ENCODE measurements at regions not wholly inside any gene's neighbourhood (a gene's known extent, or its start where the extent isn't known, plus 50 kb on each side); places are given as distances from the start of the nearest gene placed in this dataset.

DNA sequence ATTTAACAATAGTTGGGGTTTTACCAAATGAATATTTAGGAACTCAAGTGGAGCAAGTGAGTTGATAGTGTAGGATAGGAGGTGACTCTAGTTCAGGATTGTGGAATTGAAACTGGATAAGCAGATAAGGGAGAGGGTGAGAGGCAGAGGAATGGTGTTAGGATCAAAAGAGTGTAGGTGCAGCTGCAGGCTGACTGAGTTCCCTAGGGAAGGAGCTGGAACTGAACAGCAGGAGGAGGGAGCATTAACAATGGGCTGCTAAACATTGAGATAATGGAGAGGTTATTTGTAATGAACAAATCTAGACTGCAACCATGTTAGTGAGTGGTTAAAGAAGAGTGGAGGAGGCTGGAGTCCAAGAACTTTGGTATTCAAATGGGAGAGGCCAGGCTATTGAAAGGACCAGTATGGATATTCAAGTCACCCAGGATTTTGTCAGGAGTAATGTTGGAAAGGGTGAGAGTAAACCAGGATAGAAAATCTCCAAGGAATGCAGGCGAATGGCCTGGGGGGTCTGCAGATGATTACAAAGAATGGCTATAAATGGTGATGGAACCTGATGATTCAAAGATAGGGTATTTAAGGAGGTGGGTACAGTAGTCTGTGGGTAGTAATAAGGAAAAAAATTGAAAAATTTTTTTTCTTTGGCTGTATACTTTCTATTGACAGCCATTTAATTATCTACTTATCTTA, 497.1 kb upstream of the TENM3 start:
- no peak for DNase-seq (ENCODE audit: low read depth in 4 of 4, low spot score in 3 of 4)

GRCh38 chr4:181748581-181748980, 494.6 kb upstream of the TENM3 start:
- no peak for DNase-seq (ENCODE audit: low read depth in 4 of 4, low spot score in 3 of 4)

DNA sequence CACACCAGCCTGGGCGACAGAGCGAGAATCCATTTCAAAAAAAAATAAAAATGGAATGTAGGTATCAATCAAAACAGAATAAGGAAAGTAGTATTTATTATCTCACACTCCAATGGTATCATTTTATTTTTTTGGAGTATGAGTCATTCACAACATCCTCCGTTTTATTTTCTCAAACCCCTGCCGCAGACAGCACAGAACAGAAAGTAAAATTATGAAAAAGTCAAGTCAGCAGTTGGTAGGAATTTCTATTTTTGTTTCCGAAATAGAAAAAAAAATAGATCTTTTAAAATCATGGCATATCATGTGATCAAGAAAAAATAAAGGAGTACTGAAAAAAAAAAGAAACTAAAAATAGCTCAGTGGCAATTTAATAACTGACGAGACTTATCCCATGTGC, 490.7 kb upstream of the TENM3 start:
- no peak for DNase-seq (ENCODE audit: low read depth in 4 of 4, low spot score in 3 of 4)

DNA sequence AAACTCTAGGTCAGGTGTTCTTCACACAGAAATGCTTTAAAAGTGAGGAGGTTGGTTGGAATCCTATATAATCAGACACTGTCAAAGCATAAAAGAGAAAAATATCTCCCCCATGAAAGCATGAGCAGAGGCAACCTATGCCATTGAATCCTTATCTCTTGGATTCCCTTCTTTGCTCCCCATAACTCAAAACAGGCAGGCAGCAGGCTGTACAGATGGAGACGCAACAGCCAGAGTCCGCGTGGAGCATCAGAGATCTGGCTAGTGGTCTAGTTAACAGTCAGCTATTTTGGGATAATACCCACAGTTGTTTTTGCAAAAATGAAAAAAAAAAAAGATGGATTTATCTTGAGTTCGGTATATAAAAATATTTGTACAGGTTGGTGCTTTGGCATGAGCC, 490.0 kb upstream of the TENM3 start:
- no peak for DNase-seq (ENCODE audit: low read depth in 4 of 4, low spot score in 3 of 4)

DNA sequence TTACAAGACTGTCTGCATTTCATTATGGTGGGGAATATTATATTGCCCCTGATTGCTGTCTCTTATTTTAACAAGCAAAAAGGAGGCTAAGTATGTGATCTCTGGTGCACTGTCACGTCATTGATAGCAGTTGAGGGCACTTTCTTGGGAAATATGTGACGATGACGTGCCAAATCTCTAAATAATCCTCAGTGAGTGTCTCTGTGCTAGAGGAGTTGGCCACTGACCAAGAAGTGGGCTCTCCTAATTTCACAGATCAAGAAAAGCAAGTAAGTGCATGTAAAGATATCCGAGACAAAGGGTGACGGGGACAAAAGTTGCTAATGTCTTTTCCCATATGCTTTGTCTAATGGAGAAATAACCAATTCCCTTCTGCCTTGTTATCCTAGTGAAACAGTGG, 487.4 kb upstream of the TENM3 start:
- DNase-seq (ENCODE audit: low read depth in 4 of 4, low spot score in 3 of 4), result no peak

- DNase-seq (ENCODE audit: low read depth in 4 of 4, low spot score in 3 of 4), result no peak
Measured at GRCh38 chr4:181756451-181757095, 486.6 kb upstream of the TENM3 start.

DNA sequence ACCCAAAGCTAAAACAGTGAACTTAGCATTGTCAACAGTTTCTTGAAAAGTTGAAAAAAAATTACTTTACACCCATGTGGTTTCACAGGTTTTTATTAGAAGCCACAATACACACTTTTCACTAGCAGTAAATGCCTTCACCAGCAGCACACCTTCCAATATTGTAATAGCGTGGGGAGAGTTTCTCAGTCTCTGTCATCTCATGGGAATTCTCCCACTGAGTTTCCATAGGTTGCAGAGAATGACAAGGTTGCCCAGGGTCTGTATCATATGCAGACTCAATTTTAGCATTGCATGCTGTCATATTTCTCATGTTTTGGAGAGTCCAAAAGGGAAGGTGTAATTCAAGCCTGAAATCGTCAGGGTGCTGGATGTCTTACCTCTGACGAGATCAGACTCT, 486.1 kb upstream of the TENM3 start:
- no peak for DNase-seq (ENCODE audit: low read depth in 4 of 4, low spot score in 3 of 4)

GRCh38 chr4:181757910-181758660, 485.1 kb upstream of the TENM3 start:
- no peak for DNase-seq (ENCODE audit: low read depth in 4 of 4, low spot score in 3 of 4)

DNA sequence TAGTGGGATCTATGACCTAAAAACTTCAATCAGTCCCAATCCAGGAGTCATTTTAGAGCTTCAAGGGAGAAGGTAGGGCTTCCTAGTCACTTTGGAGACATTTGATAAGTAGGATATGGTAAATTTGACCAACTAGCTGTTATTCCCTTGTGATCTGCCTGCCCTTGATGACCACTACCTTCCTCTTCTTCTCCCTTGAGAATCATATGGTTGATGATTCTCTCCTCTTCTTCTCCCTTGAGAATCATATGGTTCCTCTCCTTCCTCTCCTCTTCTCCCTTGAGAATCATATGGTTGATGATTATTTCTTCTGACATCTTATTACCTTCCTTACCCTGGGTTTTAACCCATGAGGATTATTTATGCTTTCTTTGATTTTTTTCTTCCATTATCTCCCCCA, 482.6 kb upstream of the TENM3 start:
- no peak for DNase-seq (ENCODE audit: low read depth in 4 of 4, low spot score in 3 of 4)

DNA sequence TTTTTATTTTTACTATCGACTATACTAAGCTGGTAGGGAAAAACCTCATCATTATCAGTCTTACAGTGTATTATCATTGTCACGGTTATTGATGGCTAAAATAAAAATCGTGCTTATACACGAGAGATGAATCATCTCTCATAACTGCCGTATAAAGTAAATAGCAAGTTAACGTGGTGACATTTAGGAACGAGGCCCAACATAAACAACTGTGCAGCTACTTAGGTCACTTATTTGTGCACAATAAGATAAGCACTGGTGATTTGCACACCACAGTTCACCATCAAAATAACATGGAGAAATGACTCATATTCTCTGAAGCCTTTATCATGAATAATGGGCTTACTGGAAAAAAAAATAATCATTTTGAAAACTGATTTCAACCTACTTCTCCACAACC, 482.0 kb upstream of the TENM3 start:
- DNase-seq (ENCODE audit: low read depth in 4 of 4, low spot score in 3 of 4), result no peak

- DNase-seq (ENCODE audit: low read depth in 4 of 4, low spot score in 3 of 4), result no peak
Measured at GRCh38 chr4:181766061-181766548, 477.1 kb upstream of the TENM3 start.

GRCh38 chr4:181770971-181771370, 472.2 kb upstream of the TENM3 start:
- DNase-seq (ENCODE audit: low read depth in 4 of 4, low spot score in 3 of 4), result no peak

GRCh38 chr4:181775298-181775697, 467.9 kb upstream of the TENM3 start:
- DNase-seq (ENCODE audit: low read depth in 4 of 4, low spot score in 3 of 4), result no peak

DNA sequence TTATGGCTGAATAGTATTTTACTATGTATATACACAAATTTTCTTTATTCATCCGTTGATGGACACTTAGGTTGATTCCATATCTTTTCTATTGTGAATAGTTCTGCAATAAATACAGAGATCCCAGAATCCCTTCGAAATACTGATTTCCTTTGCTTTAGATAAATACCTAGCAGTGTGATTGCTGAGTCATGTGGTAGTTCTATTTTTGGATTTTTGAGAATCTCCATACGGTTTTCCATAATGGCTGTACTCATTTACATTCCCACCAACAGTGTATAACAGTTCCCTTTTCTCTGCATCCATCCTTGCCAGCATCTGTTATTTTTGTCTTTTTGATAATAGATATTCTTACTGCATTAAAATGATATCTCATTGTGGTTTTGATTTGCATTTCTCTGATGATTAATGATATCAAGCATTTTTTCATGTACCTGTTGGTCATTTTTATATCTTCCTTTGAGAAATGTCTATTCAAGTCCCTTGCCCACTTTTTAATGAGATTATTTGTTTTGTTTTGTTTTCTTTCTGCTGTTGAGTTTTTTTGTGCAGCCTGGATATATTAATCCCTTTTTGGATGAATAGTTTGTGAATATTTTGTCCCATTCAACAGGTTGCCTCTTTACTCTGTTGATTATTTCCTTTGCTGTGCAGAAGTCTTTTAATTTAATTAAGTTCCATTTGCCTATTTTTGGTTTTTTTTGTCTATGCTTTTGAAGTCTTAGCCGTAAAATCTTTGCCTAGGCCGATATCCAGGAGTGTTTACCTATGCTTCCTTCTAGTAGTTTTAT, 466.7 kb upstream of the TENM3 start:
- DNase-seq (ENCODE audit: low read depth in 4 of 4, low spot score in 3 of 4), result no peak

DNA sequence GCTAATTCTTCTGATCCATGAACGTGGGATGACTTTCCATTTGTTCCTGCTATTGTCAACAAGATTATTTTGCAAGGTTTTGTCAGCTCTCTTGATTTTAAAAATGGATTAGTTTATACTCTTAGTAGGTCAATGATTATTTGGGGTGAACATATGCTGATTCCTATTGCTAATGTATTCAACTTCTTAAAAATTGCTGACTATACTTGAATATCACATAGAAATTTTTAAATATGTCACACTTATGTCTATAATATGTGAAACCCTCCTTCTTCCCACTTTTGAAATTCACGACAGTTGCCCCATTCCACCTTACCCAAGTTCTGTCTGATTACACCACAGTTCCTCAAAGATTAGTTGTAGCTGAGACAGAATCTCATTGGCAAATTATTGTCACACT, 465.7 kb upstream of the TENM3 start:
- DNase-seq (ENCODE audit: low read depth in 4 of 4, low spot score in 3 of 4), result no peak

DNA sequence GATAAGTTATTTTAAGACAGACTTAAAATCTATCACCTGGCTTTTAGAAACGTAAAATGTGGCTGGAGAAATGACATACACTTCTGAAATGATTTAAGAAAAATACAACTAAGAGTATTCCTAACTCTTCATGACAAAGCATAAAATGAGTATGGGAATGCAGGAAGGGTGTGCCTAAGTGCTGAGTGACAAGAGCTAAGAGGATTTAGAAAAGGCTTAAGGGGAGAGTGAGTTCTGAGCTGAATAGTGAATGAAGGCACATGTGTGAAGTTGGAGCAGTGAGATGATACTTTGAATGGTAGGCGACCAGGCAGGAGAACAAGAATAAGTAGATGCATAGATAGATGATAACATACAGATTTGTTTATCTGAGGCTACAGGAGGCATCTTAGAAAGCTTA, 458.3 kb upstream of the TENM3 start:
- DNase-seq (ENCODE audit: low read depth in 4 of 4, low spot score in 3 of 4), result no peak

GRCh38 chr4:181792641-181793040, 450.6 kb upstream of the TENM3 start:
- no peak for DNase-seq (ENCODE audit: low read depth in 4 of 4, low spot score in 3 of 4)

GRCh38 chr4:181793096-181793495, 450.1 kb upstream of the TENM3 start:
- no peak for DNase-seq (ENCODE audit: low read depth in 4 of 4, low spot score in 3 of 4)

DNA sequence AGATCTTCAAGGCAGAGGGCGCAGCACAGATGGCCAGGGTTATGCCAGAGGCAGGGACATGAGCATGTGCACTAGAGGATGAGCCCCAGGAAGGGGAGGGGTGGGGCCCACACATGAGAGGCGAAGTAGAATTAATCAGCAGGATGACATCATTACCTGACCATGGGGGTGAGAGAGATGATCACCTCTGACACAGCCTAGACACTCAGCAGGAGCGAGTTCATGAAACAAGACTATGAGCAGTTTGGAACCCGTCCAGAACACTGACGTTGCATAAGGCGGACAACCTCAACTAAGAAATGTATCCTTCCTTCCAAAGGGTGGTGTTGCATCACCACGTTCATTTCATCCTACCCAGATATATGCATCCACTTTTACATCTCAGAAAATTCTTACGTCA, 446.7 kb upstream of the TENM3 start:
- no peak for DNase-seq (ENCODE audit: low read depth in 4 of 4, low spot score in 3 of 4)

DNA sequence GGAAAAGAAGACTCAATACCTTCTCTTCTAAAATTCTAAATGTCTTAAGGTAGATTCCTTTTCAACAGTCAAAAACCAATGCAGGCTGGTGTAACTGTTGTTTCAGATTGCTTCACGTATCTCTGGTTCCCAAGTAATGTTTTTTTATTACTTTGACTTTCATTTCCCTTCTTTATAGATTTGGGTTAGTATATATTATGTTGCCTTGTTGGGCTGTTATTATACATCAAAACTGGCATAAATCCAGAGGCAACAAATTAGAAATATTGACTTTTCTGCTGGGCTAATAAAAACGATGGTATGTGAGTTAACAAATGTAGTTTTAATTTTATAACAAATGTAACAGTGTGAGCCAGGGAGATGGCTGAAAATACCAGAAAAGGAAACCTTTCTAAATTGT, 444.7 kb upstream of the TENM3 start:
- no peak for DNase-seq (ENCODE audit: low read depth in 4 of 4, low spot score in 3 of 4)

DNA sequence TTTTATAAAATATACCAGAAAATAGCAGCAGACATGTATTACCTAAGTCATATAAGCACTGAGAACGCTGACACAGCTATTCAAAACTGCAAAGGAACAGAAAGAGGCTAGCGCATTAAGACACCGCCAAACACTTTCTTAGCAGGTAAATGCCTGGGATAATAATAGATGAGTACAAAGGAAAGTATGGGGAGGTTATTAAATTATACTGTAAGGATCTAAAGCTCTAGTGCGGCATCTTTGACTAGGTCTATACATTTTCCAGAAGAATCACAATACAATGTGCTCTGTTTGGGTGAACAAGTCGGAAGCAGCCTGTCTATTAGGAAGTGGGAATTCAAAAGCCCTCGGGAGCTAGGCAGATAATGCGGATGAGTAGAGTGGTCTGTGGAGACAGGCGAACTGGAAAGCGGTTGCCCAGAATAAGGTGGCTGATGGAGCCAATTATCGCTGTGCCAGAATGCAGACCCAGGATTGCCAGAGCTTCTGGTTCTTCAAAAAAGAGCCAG, 443.6 kb upstream of the TENM3 start:
- no peak for DNase-seq (ENCODE audit: low read depth in 4 of 4, low spot score in 3 of 4)
